DOHH2 (cell line): ENCODE measurements at regions not wholly inside any gene's neighbourhood (a gene's known extent, or its start where the extent isn't known, plus 50 kb on each side); places are given as distances from the start of the nearest gene placed in this dataset.

Experiments
- H3F3A ChIP-seq: fragments of 200-600 bp; sonication (generic), shearing (Covaris generic); 2 replicates; pipeline ENCODE4 v1.6.0; 2016; ENCODE audit warnings: antibody characterized with exemption, mild to moderate bottlenecking; ENCODE audit not compliant: control insufficient read depth, insufficient read depth
- H3K27ac ChIP-seq: fragments of 200-600 bp; sonication (generic); 2 replicates; pipeline ENCODE4 v1.5.1; 2014; ENCODE audit warnings: low read depth, mild to moderate bottlenecking, low read length, moderate library complexity
- H3K27me3 ChIP-seq: fragments of 200-600 bp; sonication (generic); 2 replicates; pipeline ENCODE4 v1.6.1; 2014; ENCODE audit warnings: mild to moderate bottlenecking, low read length, mixed read lengths; ENCODE audit not compliant: control insufficient read depth
- H3K36me3 ChIP-seq: fragments of 200-600 bp; sonication (generic); 2 replicates; pipeline ENCODE4 v1.6.1; 2014; ENCODE audit warnings: mild to moderate bottlenecking, low read length, moderate library complexity, mixed read lengths; ENCODE audit not compliant: control insufficient read depth
- H3K4me1 ChIP-seq: fragments of 200-600 bp; sonication (generic); 2 replicates; pipeline ENCODE4 v1.6.1; 2014; ENCODE audit warnings: mild to moderate bottlenecking, low read length, mixed read lengths; ENCODE audit not compliant: control insufficient read depth
- H3K4me2 ChIP-seq: fragments of 200-600 bp; sonication (generic); 2 replicates; pipeline ENCODE4 v1.6.0; 2014; ENCODE audit warnings: mild to moderate bottlenecking, low read length, moderate library complexity
- H3K4me3 ChIP-seq: fragments of 200-600 bp; sonication (generic); 2 replicates; pipeline ENCODE4 v1.5.1; 2014; ENCODE audit warnings: mild to moderate bottlenecking, low read length, mixed read lengths
- H3K79me2 ChIP-seq: fragments of 200-600 bp; sonication (generic); 2 replicates; pipeline ENCODE4 v1.6.1; 2014; ENCODE audit warnings: mild to moderate bottlenecking, low read length, mixed read lengths; ENCODE audit not compliant: control insufficient read depth
- H3K9me2 ChIP-seq: fragments of 200-600 bp; sonication (generic); replicated peaks from 2 replicates; pipeline ENCODE4 v1.6.1; 2014; ENCODE audit warnings: mild to moderate bottlenecking, low read length, mixed read lengths; ENCODE audit not compliant: control insufficient read depth
- H3K9me3 ChIP-seq: fragments of 200-600 bp; sonication (generic); 2 replicates; pipeline ENCODE4 v1.6.1; 2014; ENCODE audit warnings: antibody characterized with exemption, low read length, mixed read lengths; ENCODE audit not compliant: control insufficient read depth, insufficient read depth
- H4K20me1 ChIP-seq: fragments of 200-600 bp; sonication (generic); 2 replicates; pipeline ENCODE4 v1.6.0; 2014; ENCODE audit warnings: low read depth, mild to moderate bottlenecking, antibody characterized with exemption, low read length, moderate library complexity; ENCODE audit not compliant: control insufficient read depth, insufficient read depth
- EZH2phosphoT487 ChIP-seq: fragments of 200-600 bp; sonication (generic); IDR thresholded peaks from 2 replicates; pipeline ENCODE4 v1.6.1; 2017; ENCODE audit warnings: borderline replicate concordance, mild to moderate bottlenecking, antibody characterized with exemption, low read length, moderate library complexity, mixed read lengths
- TF ChIP-seq, protein P1 (sequence below): fragments of 200-600 bp; sonication (generic); IDR thresholded peaks from one replicate; pipeline ENCODE4 v1.5.1; 2014; ENCODE audit warnings: antibody characterized with exemption, mild to moderate bottlenecking, low read depth, low read length; ENCODE audit not compliant: poor library complexity, severe bottlenecking

DNA sequence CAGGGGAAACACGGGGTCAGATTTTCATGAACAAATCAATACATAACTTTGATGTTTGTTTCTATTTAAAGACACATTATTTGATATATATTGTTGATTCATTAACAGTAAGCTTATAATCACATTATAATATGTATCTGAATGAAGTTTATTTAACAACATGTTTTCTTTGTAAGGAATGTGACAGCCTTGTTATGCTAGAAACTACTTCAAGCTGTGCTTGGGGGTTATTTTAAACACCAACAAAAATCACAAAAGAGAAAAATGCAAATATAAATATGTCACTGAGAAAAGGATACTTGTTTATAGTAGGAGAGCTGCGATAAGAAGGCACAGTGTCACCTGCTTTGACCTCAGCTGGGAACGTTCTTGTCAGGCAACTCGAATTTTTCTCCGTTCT lies 354.6 kb upstream of the AGA start:
- TF ChIP-seq, protein P1, sequence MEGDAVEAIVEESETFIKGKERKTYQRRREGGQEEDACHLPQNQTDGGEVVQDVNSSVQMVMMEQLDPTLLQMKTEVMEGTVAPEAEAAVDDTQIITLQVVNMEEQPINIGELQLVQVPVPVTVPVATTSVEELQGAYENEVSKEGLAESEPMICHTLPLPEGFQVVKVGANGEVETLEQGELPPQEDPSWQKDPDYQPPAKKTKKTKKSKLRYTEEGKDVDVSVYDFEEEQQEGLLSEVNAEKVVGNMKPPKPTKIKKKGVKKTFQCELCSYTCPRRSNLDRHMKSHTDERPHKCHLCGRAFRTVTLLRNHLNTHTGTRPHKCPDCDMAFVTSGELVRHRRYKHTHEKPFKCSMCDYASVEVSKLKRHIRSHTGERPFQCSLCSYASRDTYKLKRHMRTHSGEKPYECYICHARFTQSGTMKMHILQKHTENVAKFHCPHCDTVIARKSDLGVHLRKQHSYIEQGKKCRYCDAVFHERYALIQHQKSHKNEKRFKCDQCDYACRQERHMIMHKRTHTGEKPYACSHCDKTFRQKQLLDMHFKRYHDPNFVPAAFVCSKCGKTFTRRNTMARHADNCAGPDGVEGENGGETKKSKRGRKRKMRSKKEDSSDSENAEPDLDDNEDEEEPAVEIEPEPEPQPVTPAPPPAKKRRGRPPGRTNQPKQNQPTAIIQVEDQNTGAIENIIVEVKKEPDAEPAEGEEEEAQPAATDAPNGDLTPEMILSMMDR, result no peak
- no peak for TF ChIP-seq EZH2phosphoT487
- no peak overlapping the region for H3K27ac ChIP-seq
- H3K79me2 ChIP-seq, result no peaks in the 10 kb centered on the region
- H3K9me3 ChIP-seq, result no peaks in the 10 kb centered on the region
- no peak overlapping the region for H3K4me3 ChIP-seq
- H3K36me3 ChIP-seq, result no peaks in the 10 kb centered on the region
- H3F3A ChIP-seq, result no peaks in the 10 kb centered on the region
- H3K27me3 ChIP-seq, result no peaks in the 10 kb centered on the region
- no peaks in the 10 kb centered on the region for H3K9me2 ChIP-seq
- H3K4me2 ChIP-seq, result no peak overlapping the region
- H4K20me1 ChIP-seq, result no peaks in the 10 kb centered on the region
- no peaks in the 10 kb centered on the region for H3K4me1 ChIP-seq

DNA sequence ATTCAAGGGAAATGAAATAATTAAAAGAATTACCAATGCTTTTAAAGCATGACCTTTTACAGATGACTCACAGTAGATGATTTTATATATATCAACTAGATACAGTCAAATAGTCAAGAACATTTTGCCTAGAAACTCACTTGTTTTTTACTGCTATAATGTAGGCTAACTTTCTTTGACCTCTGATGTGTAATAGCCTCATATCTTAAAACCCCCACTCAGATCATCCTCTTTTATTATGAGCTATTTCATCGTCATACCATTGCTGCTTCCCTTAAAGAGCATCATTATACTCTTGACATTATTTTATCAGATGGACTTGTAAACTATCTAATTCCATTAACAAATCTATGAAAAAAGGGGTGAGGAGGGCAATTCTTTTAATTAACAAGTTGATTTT lies 355.9 kb upstream of the AGA start:
- Histone ChIP-seq H3F3A (no peaks in the 10 kb centered on the region), H3K4me1 (no peaks in the 10 kb centered on the region), H4K20me1 (no peaks in the 10 kb centered on the region), H3K36me3 (no peaks in the 10 kb centered on the region), H3K9me2 (no peaks in the 10 kb centered on the region), H3K79me2 (no peaks in the 10 kb centered on the region), H3K4me2 (no peak overlapping the region), H3K9me3 (no peaks in the 10 kb centered on the region), H3K27me3 (no peaks in the 10 kb centered on the region), H3K4me3 (no peak overlapping the region), H3K27ac (no peak overlapping the region)
- no peak for TF ChIP-seq EZH2phosphoT487
- TF ChIP-seq, protein P1, result no peak

DNA sequence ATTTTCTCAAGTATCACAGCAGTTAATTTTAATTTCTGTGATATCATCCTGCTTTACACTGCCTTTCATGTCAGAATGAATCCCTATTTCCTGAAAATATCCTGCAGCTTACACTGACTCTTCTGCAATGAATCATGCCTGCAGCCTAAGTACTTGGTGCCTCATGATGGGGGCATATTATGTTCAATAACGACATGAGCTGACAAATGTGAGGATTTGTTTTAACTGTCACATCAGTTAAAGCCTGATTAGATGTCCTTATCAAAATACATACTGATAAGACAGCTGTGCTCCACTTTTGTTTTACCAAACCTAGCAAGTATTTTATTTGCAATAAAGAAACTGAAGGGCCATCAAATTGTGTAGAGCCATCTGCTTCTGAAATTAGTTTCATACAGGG lies 359.9 kb upstream of the AGA start:
- Histone ChIP-seq H4K20me1 (no peaks in the 10 kb centered on the region), H3K9me2 (no peaks in the 10 kb centered on the region), H3K27me3 (no peaks in the 10 kb centered on the region), H3K36me3 (no peaks in the 10 kb centered on the region), H3K79me2 (no peaks in the 10 kb centered on the region), H3K4me1 (no peaks in the 10 kb centered on the region), H3K4me2 (no peak overlapping the region), H3F3A (no peaks in the 10 kb centered on the region), H3K27ac (no peak overlapping the region), H3K4me3 (no peak overlapping the region), H3K9me3 (no peaks in the 10 kb centered on the region)
- no peak for TF ChIP-seq EZH2phosphoT487
- TF ChIP-seq, protein P1, result no peak

DNA sequence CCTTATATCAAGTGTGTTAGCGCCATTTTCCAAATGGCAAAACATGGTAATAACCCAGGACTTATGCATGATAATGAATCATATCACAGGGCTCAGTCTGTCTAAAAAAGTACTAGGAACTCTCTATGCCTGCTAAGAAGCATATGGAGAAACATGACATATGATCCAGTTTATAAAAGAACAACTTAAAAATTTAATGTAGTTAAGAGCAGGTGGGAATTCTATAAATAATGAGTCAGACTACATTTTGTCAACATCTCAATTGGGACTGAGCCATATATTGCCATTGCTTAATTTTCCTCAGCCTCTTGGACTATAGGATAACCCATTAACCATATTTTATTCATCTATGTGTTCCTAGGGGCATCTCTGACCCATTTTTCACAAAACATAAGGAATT lies 360.4 kb upstream of the AGA start:
- H3K79me2 ChIP-seq, result no peaks in the 10 kb centered on the region
- H3K4me1 ChIP-seq, result no peaks in the 10 kb centered on the region
- no peak overlapping the region for H3K27ac ChIP-seq
- TF ChIP-seq, protein P1, result no peak
- no peak for TF ChIP-seq EZH2phosphoT487
- no peaks in the 10 kb centered on the region for H3K9me2 ChIP-seq
- H3F3A ChIP-seq, result no peaks in the 10 kb centered on the region
- no peaks in the 10 kb centered on the region for H3K36me3 ChIP-seq
- H3K27me3 ChIP-seq, result no peaks in the 10 kb centered on the region
- no peaks in the 10 kb centered on the region for H4K20me1 ChIP-seq
- no peaks in the 10 kb centered on the region for H3K9me3 ChIP-seq
- no peak overlapping the region for H3K4me2 ChIP-seq
- no peak overlapping the region for H3K4me3 ChIP-seq
